H1 (cell line): ENCODE measurements at regions not wholly inside any gene's neighbourhood (a gene's known extent, or its start where the extent isn't known, plus 50 kb on each side); places are given as distances from the start of the nearest gene placed in this dataset.

Experiments
- CEBPB ChIP-seq: IDR thresholded peaks from 2 replicates; pipeline ENCODE4 v1.6.1; 2012; ENCODE audit warnings: low read depth, low read length
- FOSL1 ChIP-seq: IDR thresholded peaks from 2 replicates; pipeline ENCODE4 v1.6.1; 2011; ENCODE audit warnings: mild to moderate bottlenecking, low read depth, low read length, moderate library complexity; ENCODE audit not compliant: insufficient read depth
- GABPA ChIP-seq: IDR thresholded peaks from 2 replicates; pipeline ENCODE4 v1.6.1; 2011; ENCODE audit warnings: mild to moderate bottlenecking, low read length, moderate library complexity, borderline replicate concordance; ENCODE audit not compliant: insufficient read depth
- NANOG ChIP-seq: IDR thresholded peaks from 2 replicates; pipeline ENCODE4 v1.6.1; 2011; ENCODE audit warnings: low read length, low read depth, mild to moderate bottlenecking, inconsistent platforms; ENCODE audit not compliant: insufficient read depth, poor library complexity, severe bottlenecking
- RNF2 ChIP-seq: fragments of 200-900, 300-1000 bp; sonication (generic); IDR thresholded peaks from 2 replicates; pipeline ENCODE4 v1.7.1; 2016; ENCODE audit warnings: borderline replicate concordance, low read depth, mild to moderate bottlenecking, antibody characterized with exemption, low read length; ENCODE audit not compliant: poor library complexity, severe bottlenecking; ENCODE audit errors: missing control alignments
- RXRA ChIP-seq: IDR thresholded peaks from 2 replicates; pipeline ENCODE4 v1.6.1; 2011; ENCODE audit warnings: low read depth, mild to moderate bottlenecking, low read length, moderate library complexity; ENCODE audit not compliant: insufficient read depth
- SAP30 ChIP-seq: fragments of 300-600 bp; sonication (generic); IDR thresholded peaks from 2 replicates; pipeline ENCODE4 v1.7.1; 2012; ENCODE audit warnings: low read length, moderate library complexity, mild to moderate bottlenecking, inconsistent platforms; ENCODE audit not compliant: insufficient read depth, insufficient replicate concordance
- SIN3A ChIP-seq, 2 experiments: IDR thresholded peaks in 1 of 2; conservative IDR thresholded peaks in 1 of 2; 2 replicates each; pipeline ENCODE4 v1.6.1; 2011 to 2012; ENCODE audit warnings: low read length in 2 of 2, improper control_type of control experiment in 1 of 2, low read depth in 1 of 2, mild to moderate bottlenecking in 1 of 2
- TEAD4 ChIP-seq: IDR thresholded peaks from 2 replicates; pipeline ENCODE4 v1.6.1; 2012; ENCODE audit warnings: low read depth, low read length, inconsistent platforms, mixed read lengths
- TF ChIP-seq, protein P1 (sequence below): fragments of 300-600 bp; sonication (generic); IDR thresholded peaks from 2 replicates; pipeline ENCODE4 v1.7.1; 2012; ENCODE audit warnings: low read length, moderate library complexity, mild to moderate bottlenecking, inconsistent platforms; ENCODE audit not compliant: insufficient replicate concordance

GRCh38 chr2:22020091-22020742, 896.4 kb downstream of the TDRD15 start (continued):
- TF ChIP-seq, protein P1, sequence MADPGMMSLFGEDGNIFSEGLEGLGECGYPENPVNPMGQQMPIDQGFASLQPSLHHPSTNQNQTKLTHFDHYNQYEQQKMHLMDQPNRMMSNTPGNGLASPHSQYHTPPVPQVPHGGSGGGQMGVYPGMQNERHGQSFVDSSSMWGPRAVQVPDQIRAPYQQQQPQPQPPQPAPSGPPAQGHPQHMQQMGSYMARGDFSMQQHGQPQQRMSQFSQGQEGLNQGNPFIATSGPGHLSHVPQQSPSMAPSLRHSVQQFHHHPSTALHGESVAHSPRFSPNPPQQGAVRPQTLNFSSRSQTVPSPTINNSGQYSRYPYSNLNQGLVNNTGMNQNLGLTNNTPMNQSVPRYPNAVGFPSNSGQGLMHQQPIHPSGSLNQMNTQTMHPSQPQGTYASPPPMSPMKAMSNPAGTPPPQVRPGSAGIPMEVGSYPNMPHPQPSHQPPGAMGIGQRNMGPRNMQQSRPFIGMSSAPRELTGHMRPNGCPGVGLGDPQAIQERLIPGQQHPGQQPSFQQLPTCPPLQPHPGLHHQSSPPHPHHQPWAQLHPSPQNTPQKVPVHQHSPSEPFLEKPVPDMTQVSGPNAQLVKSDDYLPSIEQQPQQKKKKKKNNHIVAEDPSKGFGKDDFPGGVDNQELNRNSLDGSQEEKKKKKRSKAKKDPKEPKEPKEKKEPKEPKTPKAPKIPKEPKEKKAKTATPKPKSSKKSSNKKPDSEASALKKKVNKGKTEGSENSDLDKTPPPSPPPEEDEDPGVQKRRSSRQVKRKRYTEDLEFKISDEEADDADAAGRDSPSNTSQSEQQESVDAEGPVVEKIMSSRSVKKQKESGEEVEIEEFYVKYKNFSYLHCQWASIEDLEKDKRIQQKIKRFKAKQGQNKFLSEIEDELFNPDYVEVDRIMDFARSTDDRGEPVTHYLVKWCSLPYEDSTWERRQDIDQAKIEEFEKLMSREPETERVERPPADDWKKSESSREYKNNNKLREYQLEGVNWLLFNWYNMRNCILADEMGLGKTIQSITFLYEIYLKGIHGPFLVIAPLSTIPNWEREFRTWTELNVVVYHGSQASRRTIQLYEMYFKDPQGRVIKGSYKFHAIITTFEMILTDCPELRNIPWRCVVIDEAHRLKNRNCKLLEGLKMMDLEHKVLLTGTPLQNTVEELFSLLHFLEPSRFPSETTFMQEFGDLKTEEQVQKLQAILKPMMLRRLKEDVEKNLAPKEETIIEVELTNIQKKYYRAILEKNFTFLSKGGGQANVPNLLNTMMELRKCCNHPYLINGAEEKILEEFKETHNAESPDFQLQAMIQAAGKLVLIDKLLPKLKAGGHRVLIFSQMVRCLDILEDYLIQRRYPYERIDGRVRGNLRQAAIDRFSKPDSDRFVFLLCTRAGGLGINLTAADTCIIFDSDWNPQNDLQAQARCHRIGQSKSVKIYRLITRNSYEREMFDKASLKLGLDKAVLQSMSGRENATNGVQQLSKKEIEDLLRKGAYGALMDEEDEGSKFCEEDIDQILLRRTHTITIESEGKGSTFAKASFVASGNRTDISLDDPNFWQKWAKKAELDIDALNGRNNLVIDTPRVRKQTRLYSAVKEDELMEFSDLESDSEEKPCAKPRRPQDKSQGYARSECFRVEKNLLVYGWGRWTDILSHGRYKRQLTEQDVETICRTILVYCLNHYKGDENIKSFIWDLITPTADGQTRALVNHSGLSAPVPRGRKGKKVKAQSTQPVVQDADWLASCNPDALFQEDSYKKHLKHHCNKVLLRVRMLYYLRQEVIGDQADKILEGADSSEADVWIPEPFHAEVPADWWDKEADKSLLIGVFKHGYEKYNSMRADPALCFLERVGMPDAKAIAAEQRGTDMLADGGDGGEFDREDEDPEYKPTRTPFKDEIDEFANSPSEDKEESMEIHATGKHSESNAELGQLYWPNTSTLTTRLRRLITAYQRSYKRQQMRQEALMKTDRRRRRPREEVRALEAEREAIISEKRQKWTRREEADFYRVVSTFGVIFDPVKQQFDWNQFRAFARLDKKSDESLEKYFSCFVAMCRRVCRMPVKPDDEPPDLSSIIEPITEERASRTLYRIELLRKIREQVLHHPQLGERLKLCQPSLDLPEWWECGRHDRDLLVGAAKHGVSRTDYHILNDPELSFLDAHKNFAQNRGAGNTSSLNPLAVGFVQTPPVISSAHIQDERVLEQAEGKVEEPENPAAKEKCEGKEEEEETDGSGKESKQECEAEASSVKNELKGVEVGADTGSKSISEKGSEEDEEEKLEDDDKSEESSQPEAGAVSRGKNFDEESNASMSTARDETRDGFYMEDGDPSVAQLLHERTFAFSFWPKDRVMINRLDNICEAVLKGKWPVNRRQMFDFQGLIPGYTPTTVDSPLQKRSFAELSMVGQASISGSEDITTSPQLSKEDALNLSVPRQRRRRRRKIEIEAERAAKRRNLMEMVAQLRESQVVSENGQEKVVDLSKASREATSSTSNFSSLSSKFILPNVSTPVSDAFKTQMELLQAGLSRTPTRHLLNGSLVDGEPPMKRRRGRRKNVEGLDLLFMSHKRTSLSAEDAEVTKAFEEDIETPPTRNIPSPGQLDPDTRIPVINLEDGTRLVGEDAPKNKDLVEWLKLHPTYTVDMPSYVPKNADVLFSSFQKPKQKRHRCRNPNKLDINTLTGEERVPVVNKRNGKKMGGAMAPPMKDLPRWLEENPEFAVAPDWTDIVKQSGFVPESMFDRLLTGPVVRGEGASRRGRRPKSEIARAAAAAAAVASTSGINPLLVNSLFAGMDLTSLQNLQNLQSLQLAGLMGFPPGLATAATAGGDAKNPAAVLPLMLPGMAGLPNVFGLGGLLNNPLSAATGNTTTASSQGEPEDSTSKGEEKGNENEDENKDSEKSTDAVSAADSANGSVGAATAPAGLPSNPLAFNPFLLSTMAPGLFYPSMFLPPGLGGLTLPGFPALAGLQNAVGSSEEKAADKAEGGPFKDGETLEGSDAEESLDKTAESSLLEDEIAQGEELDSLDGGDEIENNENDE, result no peak
- no peak for TF ChIP-seq TEAD4
- TF ChIP-seq GABPA, result no peak
- no peak for TF ChIP-seq RNF2
- no peak for TF ChIP-seq FOSL1
- no peak for TF ChIP-seq SAP30
- no peak for TF ChIP-seq SIN3A (conservative IDR thresholded peaks at IDR 0.05 in 1 of 2, IDR thresholded peaks at IDR 0.05 in 1 of 2; ENCODE audit: low read depth in 1 of 2, low read length in 2 of 2)
- no peak for TF ChIP-seq CEBPB
- no peak for TF ChIP-seq RXRA
- no peak for TF ChIP-seq NANOG
